ENCODE measurements at regions not wholly inside any gene's neighbourhood (a gene's known extent, or its start where the extent isn't known, plus 50 kb on each side); places are given as distances from the start of the nearest gene placed in this dataset.

- no peak for DNase-seq
These were observed 491.1 kb upstream of the MYT1L start for GRCh38 chr2:2822143-2822542.

DNA sequence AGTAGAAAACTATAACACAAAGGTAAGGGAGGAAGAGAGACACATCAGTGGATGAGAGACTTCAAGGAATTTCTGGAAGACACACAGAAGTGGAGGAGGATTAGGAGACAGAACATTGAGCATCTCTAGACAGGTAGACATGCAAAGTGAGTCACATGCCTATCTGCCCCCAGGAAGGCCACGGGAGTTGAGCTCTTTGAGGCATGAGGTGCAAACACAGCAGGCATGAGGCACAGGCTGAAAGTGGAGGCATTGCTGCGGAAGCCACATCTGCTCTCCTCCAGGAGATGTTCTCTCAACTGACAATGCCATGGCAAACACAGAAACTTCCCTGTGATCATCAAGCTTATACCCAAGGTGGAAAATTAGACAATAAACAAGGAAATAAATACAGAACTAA lies 481.6 kb upstream of the MYT1L start:
- no peak for DNase-seq

- no peak for DNase-seq
These were observed 481.0 kb upstream of the MYT1L start for GRCh38 chr2:2812117-2812516.

- no peak for DNase-seq
These were observed 479.4 kb upstream of the MYT1L start for GRCh38 chr2:2810504-2810903.

- no peak for DNase-seq
These were observed 478.7 kb upstream of the MYT1L start for GRCh38 chr2:2809771-2810170.

DNA sequence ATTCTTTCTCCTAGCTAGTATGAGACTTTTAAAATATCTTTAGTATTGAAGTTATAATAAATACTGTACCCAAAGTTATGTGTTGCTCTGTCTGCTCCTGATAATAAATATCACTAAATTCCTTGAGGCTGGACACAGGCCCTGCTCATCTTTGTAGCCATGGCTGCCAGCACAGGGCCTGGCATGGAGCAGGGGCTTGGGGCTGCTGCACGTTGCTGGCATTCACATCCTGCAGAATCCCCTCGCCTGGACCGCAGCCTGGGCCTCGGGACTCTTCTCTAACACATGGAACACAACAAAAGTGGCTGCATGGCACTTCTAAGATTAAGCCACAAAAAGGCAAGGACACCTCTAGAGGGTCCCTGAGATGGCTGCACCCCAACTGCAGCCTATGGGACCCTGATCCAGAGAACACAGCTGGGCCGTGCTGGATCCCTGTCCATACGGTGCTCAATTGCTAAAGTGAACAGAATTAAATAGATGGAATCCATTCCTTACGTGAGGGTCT lies 477.5 kb upstream of the MYT1L start:
- DNase-seq = no peak

DNA sequence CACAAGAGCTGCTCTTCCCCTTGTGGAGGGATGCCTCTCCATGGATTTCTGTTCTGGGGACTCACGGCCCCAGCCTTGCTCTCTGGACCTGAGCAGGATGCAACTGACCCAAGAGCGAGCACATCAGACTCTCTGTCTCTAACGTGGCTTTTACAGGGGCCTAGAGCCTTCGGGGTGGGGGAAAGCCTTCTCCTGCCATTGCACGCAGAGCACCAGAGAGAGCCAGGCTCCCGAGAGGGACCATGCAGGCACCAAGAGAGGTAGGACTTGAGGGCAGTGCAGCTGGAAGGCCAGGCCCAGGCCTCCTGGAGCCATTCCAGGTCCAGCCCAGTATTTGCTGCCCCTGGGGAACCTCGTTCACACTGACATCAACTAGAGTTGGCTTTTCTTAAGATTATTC lies 475.6 kb upstream of the MYT1L start:
- no peak for DNase-seq

DNA sequence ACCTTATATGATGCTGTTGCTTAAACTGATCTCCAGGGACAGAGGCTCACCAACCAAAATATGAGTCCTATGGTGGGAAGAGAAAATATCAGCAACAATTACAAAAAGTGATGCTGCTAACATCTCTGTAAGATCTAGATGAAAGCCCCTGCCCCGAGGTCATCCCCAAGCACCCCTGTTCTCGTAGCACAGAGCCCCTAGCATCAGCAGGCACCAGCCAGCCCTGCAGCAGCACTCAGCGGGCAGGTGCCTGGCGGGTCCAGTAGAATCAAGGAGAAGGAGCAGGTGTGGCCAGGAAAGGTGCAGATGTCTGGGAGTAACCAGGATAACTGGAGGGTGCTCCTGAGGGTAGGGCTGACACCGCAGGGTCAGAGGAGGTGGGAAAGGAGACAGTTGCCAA lies 474.2 kb upstream of the MYT1L start:
- no peak for DNase-seq

GRCh38 chr2:2804528-2804927 lies 473.5 kb upstream of the MYT1L start:
- DNase-seq = no peak

DNA sequence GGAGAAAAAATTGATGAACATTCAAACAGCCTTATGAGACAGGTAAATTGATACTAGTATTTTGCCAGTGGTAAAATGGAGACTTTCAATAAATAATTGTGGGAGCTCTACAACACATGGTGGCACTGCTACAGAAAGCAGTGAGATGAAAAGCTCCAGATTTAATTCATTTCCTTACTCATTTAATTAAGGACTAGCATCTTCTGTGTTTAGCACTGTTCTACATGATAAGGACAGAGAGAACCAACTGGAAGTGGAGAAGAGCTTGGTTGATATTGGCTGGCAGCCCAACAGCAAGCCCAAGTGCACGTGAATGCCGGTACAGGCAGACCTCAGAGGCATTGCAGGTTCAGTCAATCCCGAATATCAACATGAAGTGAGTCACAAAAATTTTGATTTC lies 470.4 kb upstream of the MYT1L start:
- DNase-seq = no peak

DNA sequence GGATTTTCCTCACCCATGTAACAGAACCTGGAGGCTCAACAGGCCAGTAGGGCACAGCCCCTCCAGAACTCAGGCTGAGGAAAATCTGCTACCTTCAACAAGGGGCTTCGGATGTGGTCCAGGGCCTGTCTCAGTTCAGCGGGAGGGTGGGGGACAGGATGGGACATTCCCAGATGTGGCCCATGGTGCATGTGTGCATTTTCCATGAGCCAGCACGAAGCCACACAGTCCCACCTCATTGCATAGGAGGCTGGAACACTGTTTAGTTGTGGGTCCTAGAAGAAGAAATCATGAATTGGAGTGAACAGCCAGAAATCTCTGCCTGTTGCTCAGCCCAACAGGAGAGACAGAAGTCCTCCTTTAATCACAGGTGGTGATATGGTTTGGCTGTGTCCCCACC lies 469.6 kb upstream of the MYT1L start:
- DNase-seq = no peak

DNA sequence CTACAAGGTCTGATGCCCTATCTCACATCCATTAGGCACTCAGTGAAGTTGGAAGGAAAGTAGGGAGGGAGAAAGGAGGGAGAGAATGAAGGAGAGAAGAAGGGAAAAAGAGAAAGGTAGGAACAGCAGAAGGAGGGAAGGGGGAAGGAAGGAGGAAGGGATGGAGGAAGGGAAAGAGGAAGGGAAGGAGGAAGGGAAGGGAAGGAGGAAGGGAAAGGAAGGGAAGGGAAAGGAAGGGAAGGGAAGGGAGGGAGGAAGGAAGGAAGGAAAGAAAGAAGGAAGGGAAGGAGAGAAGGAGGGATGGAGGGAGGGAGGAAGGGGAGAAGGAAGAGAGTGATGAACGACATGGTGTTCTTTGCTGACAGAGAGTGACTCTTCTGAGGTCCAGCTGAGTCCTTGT lies 468.9 kb upstream of the MYT1L start:
- no peak for DNase-seq

DNA sequence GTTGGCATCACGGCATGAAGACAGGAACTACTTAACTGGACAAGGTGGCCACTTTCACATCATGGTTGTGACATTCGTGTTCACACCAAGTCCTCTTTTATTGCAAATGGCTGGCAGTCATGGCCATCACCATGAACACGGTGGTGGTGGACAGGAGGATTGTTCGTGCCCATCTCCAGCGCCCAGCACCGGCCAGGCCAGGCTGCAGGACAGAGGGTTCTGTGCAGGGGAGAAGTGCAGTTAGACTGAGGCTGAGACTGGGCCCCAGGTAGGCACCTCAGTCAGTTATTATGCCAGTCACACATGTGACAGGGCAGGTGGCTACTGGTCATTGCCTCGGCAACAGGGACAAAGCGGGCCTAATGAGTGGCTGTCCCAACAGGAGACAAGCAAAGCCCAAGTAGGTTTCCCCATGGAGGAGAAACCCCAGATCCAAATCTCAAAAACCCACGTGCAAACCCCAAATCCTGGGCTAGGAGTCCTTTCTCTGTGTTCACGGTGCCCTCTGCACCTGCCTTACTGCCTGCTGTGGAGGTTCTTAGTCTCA lies 468.1 kb upstream of the MYT1L start:
- no peak for DNase-seq

DNA sequence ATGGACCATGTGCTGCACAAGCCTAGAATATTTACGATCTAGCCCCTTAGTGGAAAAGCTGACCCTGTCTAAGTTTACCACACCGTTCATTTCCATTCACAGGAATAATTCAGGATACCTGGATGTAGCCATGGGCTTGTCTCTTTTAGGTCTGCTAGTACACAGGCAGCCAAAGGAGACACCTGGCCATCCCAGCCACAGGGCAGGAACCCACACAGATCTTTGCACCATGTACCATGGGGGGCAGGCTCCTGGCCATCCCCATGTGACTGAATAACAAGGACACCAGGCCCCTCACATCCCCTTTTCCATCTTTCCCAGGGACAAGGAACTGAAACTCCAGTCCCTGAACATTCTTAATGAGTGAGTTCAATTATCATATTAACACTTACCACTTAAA lies 467.3 kb upstream of the MYT1L start:
- no peak for DNase-seq

DNA sequence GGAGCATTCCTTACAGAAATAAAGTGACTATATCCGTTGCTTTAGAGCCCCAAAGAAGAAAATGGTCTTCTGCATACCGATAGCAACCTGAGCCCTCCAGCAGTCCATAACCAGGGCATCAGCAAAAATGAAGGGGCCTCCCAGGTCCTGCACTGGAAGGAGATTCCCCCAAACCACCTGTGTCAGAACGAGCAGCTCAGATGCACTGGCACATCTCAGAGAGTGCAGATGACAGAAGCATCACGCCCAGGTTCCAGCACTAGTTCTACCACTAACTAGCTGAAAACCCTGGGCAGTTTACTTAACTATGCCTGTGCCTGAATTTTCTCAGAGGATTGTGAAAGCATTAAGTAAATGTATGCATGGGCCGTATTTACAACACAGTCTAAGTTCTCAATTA lies 466.7 kb upstream of the MYT1L start:
- DNase-seq = no peak

GRCh38 chr2:2796207-2796606 lies 465.1 kb upstream of the MYT1L start:
- DNase-seq = no peak

DNA sequence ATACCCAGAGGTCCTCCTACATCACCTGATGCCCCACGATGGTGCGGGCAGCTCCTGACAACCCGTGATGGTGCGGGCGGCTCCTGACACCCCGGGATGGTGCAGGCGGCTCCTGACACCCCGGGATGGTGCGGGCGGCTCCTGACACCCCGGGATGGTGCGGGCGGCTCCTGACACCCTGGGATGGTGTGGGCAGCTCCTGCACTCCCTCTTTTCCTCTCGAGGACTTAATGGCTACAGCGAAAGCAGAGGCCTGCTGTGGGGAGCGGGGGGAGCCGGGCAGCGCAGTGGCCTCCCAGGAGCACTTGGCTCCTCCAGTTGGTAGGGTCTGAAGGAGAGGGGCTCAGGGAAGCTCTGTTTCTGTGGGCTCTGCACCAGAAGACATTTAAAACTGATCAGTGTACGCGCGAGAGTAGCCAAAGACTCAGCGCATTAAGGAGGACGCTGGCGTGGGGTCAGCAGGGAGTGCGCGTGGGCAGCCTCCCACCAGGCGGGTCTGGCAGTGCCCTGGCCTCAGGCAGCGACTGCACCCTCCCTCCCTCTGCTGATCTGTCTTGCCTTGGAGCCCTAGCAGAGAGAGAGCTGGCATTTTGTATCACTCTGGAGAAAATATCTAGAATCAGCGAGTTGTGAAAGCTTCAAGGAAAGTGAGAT lies 464.5 kb upstream of the MYT1L start:
- DNase-seq = no peak

DNA sequence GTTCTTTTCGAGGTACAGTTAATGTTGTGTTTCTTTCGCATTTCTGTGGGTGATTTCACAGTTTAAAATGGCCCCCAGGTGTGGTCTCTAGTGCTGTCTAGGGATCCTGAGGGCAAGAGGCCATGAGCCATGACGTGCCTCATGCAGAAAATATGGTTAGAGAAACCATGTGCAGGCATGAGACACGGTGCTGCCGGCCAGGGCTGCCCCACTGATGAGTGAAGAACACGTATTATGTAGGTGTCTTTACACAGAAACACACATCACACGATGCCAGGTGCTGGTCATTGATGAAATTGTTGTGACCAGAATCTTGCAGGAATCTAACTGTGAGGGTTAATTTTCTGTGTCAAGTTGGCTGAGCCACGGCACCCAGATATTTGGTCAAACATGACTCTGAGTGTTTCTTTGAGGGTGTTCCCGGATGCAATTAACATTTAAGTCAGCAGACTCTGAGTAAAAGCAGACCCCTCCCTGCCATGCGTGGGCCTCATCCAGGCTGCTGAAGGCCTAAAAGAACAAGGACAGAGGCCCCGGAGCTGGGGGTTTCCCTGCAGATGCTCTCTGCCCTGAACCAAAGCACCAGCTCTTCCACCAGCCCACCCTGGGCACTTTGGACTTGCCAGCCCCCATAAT lies 463.0 kb upstream of the MYT1L start:
- DNase-seq = no peak

DNA sequence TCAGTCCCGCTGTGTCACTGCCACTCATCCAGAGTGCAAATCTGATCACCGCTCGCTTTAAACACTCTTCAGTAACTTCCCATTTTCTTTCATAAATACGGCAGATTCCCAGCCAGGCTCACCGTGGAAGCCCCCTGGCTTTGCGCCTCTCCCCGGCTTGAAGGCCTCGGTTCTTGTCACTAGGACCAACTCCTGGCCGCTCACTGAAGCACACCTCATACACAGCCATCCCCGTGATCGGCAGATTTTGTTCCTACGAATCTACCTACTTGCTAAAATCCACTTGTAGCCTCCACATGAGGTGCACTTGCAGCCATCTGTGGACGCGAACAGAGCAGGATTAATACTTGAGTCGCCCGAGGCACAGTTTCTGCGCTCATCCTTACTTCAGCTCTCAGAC lies 462.4 kb upstream of the MYT1L start:
- no peak for DNase-seq

DNA sequence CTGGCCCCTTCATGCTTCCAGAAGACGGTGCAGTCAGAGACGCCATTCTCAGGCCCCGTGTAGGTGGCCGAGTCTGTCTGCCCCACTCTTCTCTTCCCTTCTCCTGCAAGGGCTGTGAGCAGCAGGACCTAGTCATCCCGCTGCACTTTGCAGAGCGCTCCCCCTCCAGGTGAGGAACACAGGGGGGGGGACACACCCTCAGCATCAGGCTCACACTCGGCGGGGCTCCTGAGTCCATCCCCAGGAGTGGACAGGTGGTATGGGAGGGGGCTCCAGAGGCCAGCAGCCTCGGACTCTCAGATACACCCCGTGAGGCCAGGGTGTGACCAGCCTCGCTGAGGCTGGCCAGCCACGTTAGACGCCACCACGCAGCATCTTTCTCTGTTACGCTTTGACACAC lies 460.5 kb upstream of the MYT1L start:
- no peak for DNase-seq

GRCh38 chr2:2791031-2791430 lies 460.0 kb upstream of the MYT1L start:
- no peak for DNase-seq

- DNase-seq = no peak
These were observed 457.0 kb upstream of the MYT1L start for GRCh38 chr2:2788076-2788475.

GRCh38 chr2:2787301-2787907 lies 456.3 kb upstream of the MYT1L start:
- no peak for DNase-seq

DNA sequence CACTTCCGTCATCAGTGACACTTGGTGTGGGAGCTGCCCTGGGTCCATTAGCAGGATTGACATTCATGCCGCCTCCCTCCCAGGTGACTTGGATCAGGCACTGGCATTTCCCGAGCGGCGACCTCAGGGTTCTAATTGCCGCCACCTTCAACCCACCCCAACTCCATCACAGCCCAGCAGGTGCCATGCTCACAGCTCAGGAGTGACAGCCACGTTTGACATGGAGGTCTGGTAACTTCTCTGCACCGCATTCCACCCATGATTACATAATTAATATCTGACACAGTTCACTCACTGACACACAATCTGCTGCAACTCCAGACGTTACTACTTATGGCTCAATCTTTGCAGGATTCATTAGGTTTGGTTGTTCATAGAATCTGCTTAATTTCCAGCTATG lies 450.9 kb upstream of the MYT1L start:
- no peak for DNase-seq

All from NCI-H774 (cell line).